GM12878 (cell line): ENCODE measurements at regions not wholly inside any gene's neighbourhood (a gene's known extent, or its start where the extent isn't known, plus 50 kb on each side); places are given as distances from the start of the nearest gene placed in this dataset.

ENCODE experiments used
- CBX5 ChIP-seq: sonication (generic); IDR thresholded peaks from 2 replicates; pipeline ENCODE4 v1.6.1; 2016; ENCODE audit warnings: low read depth, moderate library complexity, mild to moderate bottlenecking, inconsistent platforms
- EP300 ChIP-seq, 2 experiments: fragments of 150-350 bp in 1 of 2; IDR thresholded peaks; 2 replicates each; pipeline ENCODE4 v1.6.1; 2011 to 2012; ENCODE audit warnings: low read depth in 2 of 2, low read length in 2 of 2, borderline replicate concordance in 1 of 2, improper control_type of control experiment in 1 of 2, inconsistent platforms in 1 of 2; ENCODE audit not compliant: control insufficient read depth in 1 of 2
- ETV6 ChIP-seq, 2 experiments: fragments of 450-650 bp in 1 of 2; IDR thresholded peaks in 1 of 2; conservative IDR thresholded peaks in 1 of 2; 2 replicates each; pipeline ENCODE4 v1.6.1; 2014; ENCODE audit warnings: antibody characterized with exemption in 1 of 2, borderline replicate concordance in 1 of 2, low read depth in 1 of 2, mild to moderate bottlenecking in 1 of 2, moderate library complexity in 1 of 2
- HDAC2 ChIP-seq: fragments of 200-600 bp; sonication (generic); IDR thresholded peaks from 2 replicates; pipeline ENCODE4 v1.6.1; 2017
- JUNB ChIP-seq: IDR thresholded peaks from 2 replicates; pipeline ENCODE4 v1.6.1; 2016; ENCODE audit warnings: antibody characterized with exemption, mild to moderate bottlenecking
- POLR2AphosphoS5 ChIP-seq: IDR thresholded peaks from 2 replicates; pipeline ENCODE4 v1.6.1; 2011; ENCODE audit warnings: mild to moderate bottlenecking, low read length, inconsistent platforms
- REST ChIP-seq: IDR thresholded peaks from 2 replicates; pipeline ENCODE4 v1.6.1; 2012; ENCODE audit warnings: mild to moderate bottlenecking, low read depth, low read length
- TCF3 ChIP-seq: IDR thresholded peaks from 2 replicates; pipeline ENCODE4 v1.6.1; 2012; ENCODE audit warnings: low read depth, mild to moderate bottlenecking, low read length, borderline replicate concordance; ENCODE audit not compliant: insufficient read depth
- TCF7 ChIP-seq: IDR thresholded peaks from 2 replicates; pipeline ENCODE4 v1.6.1; 2014; ENCODE audit warnings: antibody characterized with exemption, borderline replicate concordance
- ZNF207 ChIP-seq: fragments of 450-650 bp; IDR thresholded peaks from 2 replicates; pipeline ENCODE4 v1.6.1; 2014; ENCODE audit warnings: antibody characterized with exemption, mild to moderate bottlenecking, borderline replicate concordance
- TF ChIP-seq, protein P1 (sequence below): IDR thresholded peaks from 2 replicates; pipeline ENCODE4 v1.6.1; 2011; ENCODE audit warnings: borderline replicate concordance, low read depth, mild to moderate bottlenecking, moderate library complexity, low read length; ENCODE audit not compliant: insufficient read depth, poor library complexity, severe bottlenecking
- TF ChIP-seq, protein P2 (sequence below), 3 experiments: IDR thresholded peaks in 2 of 3; conservative IDR thresholded peaks in 1 of 3; 2 replicates each; pipeline ENCODE4 v1.5.1; 2011; ENCODE audit warnings: low read depth in 3 of 3, low read length in 3 of 3, mild to moderate bottlenecking in 3 of 3, control low read depth in 2 of 3, moderate library complexity in 2 of 3, inconsistent platforms in 1 of 3, mixed read lengths in 1 of 3; ENCODE audit not compliant: control insufficient read depth in 2 of 3, insufficient read depth in 1 of 3; ENCODE audit errors: extremely low read depth in 1 of 3

- TF ChIP-seq POLR2AphosphoS5 (no peak), ETV6 (conservative IDR thresholded peaks at IDR 0.05 in 1 of 2, IDR thresholded peaks at IDR 0.05 in 1 of 2; ENCODE audit: borderline replicate concordance in 1 of 2, low read depth in 1 of 2) (no peak), CBX5 (no peak), HDAC2 (no peak), TCF7 (no peak), REST (no peak), ZNF207 (no peak), EP300 (IDR thresholded peaks at IDR 0.05; ENCODE audit: borderline replicate concordance in 1 of 2, control insufficient read depth in 1 of 2, low read depth in 2 of 2, low read length in 2 of 2) (no peak), JUNB (no peak), TCF3 (no peak)
- TF ChIP-seq, protein P1, sequence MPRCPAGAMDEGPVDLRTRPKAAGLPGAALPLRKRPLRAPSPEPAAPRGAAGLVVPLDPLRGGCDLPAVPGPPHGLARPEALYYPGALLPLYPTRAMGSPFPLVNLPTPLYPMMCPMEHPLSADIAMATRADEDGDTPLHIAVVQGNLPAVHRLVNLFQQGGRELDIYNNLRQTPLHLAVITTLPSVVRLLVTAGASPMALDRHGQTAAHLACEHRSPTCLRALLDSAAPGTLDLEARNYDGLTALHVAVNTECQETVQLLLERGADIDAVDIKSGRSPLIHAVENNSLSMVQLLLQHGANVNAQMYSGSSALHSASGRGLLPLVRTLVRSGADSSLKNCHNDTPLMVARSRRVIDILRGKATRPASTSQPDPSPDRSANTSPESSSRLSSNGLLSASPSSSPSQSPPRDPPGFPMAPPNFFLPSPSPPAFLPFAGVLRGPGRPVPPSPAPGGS: no peak
- TF ChIP-seq, protein P2, sequence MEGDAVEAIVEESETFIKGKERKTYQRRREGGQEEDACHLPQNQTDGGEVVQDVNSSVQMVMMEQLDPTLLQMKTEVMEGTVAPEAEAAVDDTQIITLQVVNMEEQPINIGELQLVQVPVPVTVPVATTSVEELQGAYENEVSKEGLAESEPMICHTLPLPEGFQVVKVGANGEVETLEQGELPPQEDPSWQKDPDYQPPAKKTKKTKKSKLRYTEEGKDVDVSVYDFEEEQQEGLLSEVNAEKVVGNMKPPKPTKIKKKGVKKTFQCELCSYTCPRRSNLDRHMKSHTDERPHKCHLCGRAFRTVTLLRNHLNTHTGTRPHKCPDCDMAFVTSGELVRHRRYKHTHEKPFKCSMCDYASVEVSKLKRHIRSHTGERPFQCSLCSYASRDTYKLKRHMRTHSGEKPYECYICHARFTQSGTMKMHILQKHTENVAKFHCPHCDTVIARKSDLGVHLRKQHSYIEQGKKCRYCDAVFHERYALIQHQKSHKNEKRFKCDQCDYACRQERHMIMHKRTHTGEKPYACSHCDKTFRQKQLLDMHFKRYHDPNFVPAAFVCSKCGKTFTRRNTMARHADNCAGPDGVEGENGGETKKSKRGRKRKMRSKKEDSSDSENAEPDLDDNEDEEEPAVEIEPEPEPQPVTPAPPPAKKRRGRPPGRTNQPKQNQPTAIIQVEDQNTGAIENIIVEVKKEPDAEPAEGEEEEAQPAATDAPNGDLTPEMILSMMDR (IDR thresholded peaks at IDR 0.05 in 2 of 3, conservative IDR thresholded peaks at IDR 0.05 in 1 of 3; ENCODE audit: control insufficient read depth in 2 of 3, extremely low read depth in 1 of 3, insufficient read depth in 1 of 3, low read depth in 3 of 3, low read length in 3 of 3): no peak
Measured at GRCh38 chr7:136078630-136079029, 101.5 kb upstream of the MTPN start.
